IPS-15b (cell line): ENCODE measurements at regions not wholly inside any gene's neighbourhood (a gene's known extent, or its start where the extent isn't known, plus 50 kb on each side); places are given as distances from the start of the nearest gene placed in this dataset.
"Not testable (repeated sequence)": the region's sequence is repeated elsewhere in the genome, so short reads cannot be mapped to it uniquely, and the experiment has no call there.

Experiments
- H3K27me3 ChIP-seq: one replicate; pipeline ENCODE4 v1.6.1; 2013; ENCODE audit warnings: low read length; ENCODE audit not compliant: control insufficient read depth, insufficient read depth
- H3K36me3 ChIP-seq: one replicate; pipeline ENCODE4 v1.6.1; 2013; ENCODE audit warnings: low read length; ENCODE audit not compliant: control insufficient read depth, insufficient read depth
- H3K4me1 ChIP-seq: one replicate; pipeline ENCODE4 v1.6.1; 2013; ENCODE audit warnings: mild to moderate bottlenecking, low read length; ENCODE audit not compliant: control insufficient read depth, insufficient read depth
- H3K4me3 ChIP-seq: one replicate; pipeline ENCODE4 v1.5.1; 2013; ENCODE audit warnings: low read depth, low read length
- H3K9ac ChIP-seq: one replicate; pipeline ENCODE4 v1.6.1; 2013; ENCODE audit warnings: low read depth, mild to moderate bottlenecking, low read length
- H3K9me3 ChIP-seq: one replicate; pipeline ENCODE4 v1.6.1; 2013; ENCODE audit warnings: mild to moderate bottlenecking, low read length; ENCODE audit not compliant: control insufficient read depth, insufficient read depth

GRCh38 chr17:13099089-13099735 lies 81.4 kb upstream of the ELAC2 start:
- Histone ChIP-seq H3K9me3 (no peaks in the 10 kb centered on the region), H3K36me3 (no peaks in the 10 kb centered on the region), H3K4me3 (no peak overlapping the region), H3K27me3 (peaks cover 3% of the 10 kb centered on the region), H3K9ac (no peak overlapping the region), H3K4me1 (no peaks in the 10 kb centered on the region)

GRCh38 chr17:13096291-13096690 lies 78.5 kb upstream of the ELAC2 start:
- H3K27me3 ChIP-seq, result peaks cover 3% of the 10 kb centered on the region
- no peaks in the 10 kb centered on the region for H3K9me3 ChIP-seq
- H3K4me1 ChIP-seq, result peaks cover 3% of the 10 kb centered on the region
- H3K36me3 ChIP-seq, result no peaks in the 10 kb centered on the region
- H3K9ac ChIP-seq, result no peak overlapping the region
- no peak overlapping the region for H3K4me3 ChIP-seq

GRCh38 chr17:13092010-13092409 lies 74.2 kb upstream of the ELAC2 start:
- H3K9ac ChIP-seq, H3K9me3 ChIP-seq, H3K36me3 ChIP-seq, H3K4me3 ChIP-seq, H3K27me3 ChIP-seq, H3K4me1 ChIP-seq: not testable (repeated sequence)

GRCh38 chr17:13088666-13089065 lies 70.8 kb upstream of the ELAC2 start:
- Histone ChIP-seq H3K4me1 (peaks cover 2% of the 10 kb centered on the region), H3K27me3 (no peaks in the 10 kb centered on the region), H3K4me3 (no peak overlapping the region), H3K36me3 (no peaks in the 10 kb centered on the region), H3K9me3 (no peaks in the 10 kb centered on the region), H3K9ac (no peak overlapping the region)

GRCh38 chr17:13087802-13088201 lies 70.0 kb upstream of the ELAC2 start:
- no peaks in the 10 kb centered on the region for H3K9me3 ChIP-seq
- H3K9ac ChIP-seq, result no peak overlapping the region
- H3K36me3 ChIP-seq, result no peaks in the 10 kb centered on the region
- no peaks in the 10 kb centered on the region for H3K27me3 ChIP-seq
- H3K4me1 ChIP-seq, result no peaks in the 10 kb centered on the region
- no peak overlapping the region for H3K4me3 ChIP-seq

- Histone ChIP-seq H3K9ac (no peak overlapping the region), H3K36me3 (no peaks in the 10 kb centered on the region), H3K9me3 (no peaks in the 10 kb centered on the region), H3K27me3 (no peaks in the 10 kb centered on the region), H3K4me3 (no peak overlapping the region), H3K4me1 (no peaks in the 10 kb centered on the region)
Measured at GRCh38 chr17:13086142-13086769, 68.4 kb upstream of the ELAC2 start.

- no peaks in the 10 kb centered on the region for H3K36me3 ChIP-seq
- H3K4me1 ChIP-seq, result no peaks in the 10 kb centered on the region
- H3K9ac ChIP-seq, result no peak overlapping the region
- H3K9me3 ChIP-seq, result no peaks in the 10 kb centered on the region
- no peak overlapping the region for H3K4me3 ChIP-seq
- no peaks in the 10 kb centered on the region for H3K27me3 ChIP-seq
Measured at GRCh38 chr17:13085578-13085977, 67.8 kb upstream of the ELAC2 start.

- Histone ChIP-seq H3K27me3 (no peaks in the 10 kb centered on the region), H3K4me1 (no peaks in the 10 kb centered on the region), H3K36me3 (no peaks in the 10 kb centered on the region), H3K9me3 (no peaks in the 10 kb centered on the region), H3K4me3 (no peak overlapping the region), H3K9ac (no peak overlapping the region)
Measured at GRCh38 chr17:13084420-13084819, 66.6 kb upstream of the ELAC2 start.

GRCh38 chr17:13078591-13079385 lies 61.0 kb upstream of the ELAC2 start:
- H3K4me3 ChIP-seq, result no peak overlapping the region
- no peaks in the 10 kb centered on the region for H3K27me3 ChIP-seq
- H3K9me3 ChIP-seq, result no peaks in the 10 kb centered on the region
- no peaks in the 10 kb centered on the region for H3K36me3 ChIP-seq
- no peaks in the 10 kb centered on the region for H3K4me1 ChIP-seq
- no peak overlapping the region for H3K9ac ChIP-seq

GRCh38 chr17:13076905-13077304 lies 59.1 kb upstream of the ELAC2 start:
- no peak overlapping the region for H3K9ac ChIP-seq
- H3K36me3 ChIP-seq, result no peaks in the 10 kb centered on the region
- no peak overlapping the region for H3K4me3 ChIP-seq
- H3K27me3 ChIP-seq, result no peaks in the 10 kb centered on the region
- H3K4me1 ChIP-seq, result no peaks in the 10 kb centered on the region
- no peaks in the 10 kb centered on the region for H3K9me3 ChIP-seq

GRCh38 chr17:13074026-13074425 lies 56.2 kb upstream of the ELAC2 start:
- Histone ChIP-seq H3K4me3 (no peak overlapping the region), H3K36me3 (no peaks in the 10 kb centered on the region), H3K9me3 (no peaks in the 10 kb centered on the region), H3K9ac (no peak overlapping the region), H3K27me3 (no peaks in the 10 kb centered on the region), H3K4me1 (no peaks in the 10 kb centered on the region)

GRCh38 chr17:13073018-13073417 lies 55.2 kb upstream of the ELAC2 start:
- no peaks in the 10 kb centered on the region for H3K36me3 ChIP-seq
- H3K27me3 ChIP-seq, result no peaks in the 10 kb centered on the region
- H3K4me1 ChIP-seq, result no peaks in the 10 kb centered on the region
- peaks cover 6% of the 10 kb centered on the region for H3K9me3 ChIP-seq
- no peak overlapping the region for H3K4me3 ChIP-seq
- no peak overlapping the region for H3K9ac ChIP-seq
